ENCODE measurements at regions not wholly inside any gene's neighbourhood (a gene's known extent, or its start where the extent isn't known, plus 50 kb on each side); places are given as distances from the start of the nearest gene placed in this dataset.

DNA sequence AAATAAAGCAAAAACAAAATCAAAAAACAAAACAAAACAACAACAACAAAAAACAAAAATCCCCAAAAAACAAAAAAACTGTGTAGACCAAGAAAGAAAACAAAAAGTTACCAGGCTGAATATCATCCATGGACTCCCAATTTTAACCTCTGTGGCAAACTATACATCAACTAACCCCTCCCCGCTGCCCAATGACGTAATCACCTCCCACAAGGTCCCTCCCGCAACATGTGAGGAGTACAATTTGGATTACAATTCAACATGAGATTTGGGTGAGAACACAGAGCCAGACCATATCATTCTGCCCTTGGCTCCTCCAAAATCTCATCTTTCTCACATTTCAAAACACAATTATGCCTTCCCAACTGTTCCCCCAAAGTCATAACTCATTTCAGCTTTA lies 179.8 kb downstream of the DERA start:
- H3K9me3 ChIP-seq (ENCODE audit: insufficient read depth, low read depth), result no peaks in the 10 kb centered on the region
- no peaks in the 10 kb centered on the region for H3K27me3 ChIP-seq (ENCODE audit: insufficient read depth, low read depth)
- intact Hi-C loops (cut with micrococcal nuclease; ENCODE audit: unreplicated experiment), result no loop called here
- no peak overlapping the region for H2AFZ ChIP-seq
- H3K4me2 ChIP-seq, result no peak overlapping the region
- H3K79me2 ChIP-seq (ENCODE audit: low read depth), result no peaks in the 10 kb centered on the region
- no peaks in the 10 kb centered on the region for H3K36me3 ChIP-seq (ENCODE audit: low read depth)
- CTCF ChIA-PET, result no interaction called here
- TF ChIP-seq, protein P1, sequence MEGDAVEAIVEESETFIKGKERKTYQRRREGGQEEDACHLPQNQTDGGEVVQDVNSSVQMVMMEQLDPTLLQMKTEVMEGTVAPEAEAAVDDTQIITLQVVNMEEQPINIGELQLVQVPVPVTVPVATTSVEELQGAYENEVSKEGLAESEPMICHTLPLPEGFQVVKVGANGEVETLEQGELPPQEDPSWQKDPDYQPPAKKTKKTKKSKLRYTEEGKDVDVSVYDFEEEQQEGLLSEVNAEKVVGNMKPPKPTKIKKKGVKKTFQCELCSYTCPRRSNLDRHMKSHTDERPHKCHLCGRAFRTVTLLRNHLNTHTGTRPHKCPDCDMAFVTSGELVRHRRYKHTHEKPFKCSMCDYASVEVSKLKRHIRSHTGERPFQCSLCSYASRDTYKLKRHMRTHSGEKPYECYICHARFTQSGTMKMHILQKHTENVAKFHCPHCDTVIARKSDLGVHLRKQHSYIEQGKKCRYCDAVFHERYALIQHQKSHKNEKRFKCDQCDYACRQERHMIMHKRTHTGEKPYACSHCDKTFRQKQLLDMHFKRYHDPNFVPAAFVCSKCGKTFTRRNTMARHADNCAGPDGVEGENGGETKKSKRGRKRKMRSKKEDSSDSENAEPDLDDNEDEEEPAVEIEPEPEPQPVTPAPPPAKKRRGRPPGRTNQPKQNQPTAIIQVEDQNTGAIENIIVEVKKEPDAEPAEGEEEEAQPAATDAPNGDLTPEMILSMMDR (conservative IDR thresholded peaks at IDR 0.05), result no peak
- no peak for TF ChIP-seq EZH2 (IDR thresholded peaks at IDR 0.05; ENCODE audit: low read depth)
- no peak overlapping the region for H3K27ac ChIP-seq
- BruUV-seq (replicated peaks), result no TSS peak
- no peak overlapping the region for H3K4me3 ChIP-seq
- no peaks in the 10 kb centered on the region for H3F3A ChIP-seq (ENCODE audit: insufficient read depth, low read depth)
- POLR2A ChIA-PET (ENCODE audit: unreplicated experiment), result no interaction called here
- DNase-seq, result no peak
- H3K9me2 ChIP-seq (ENCODE audit: insufficient read depth), result no peaks in the 10 kb centered on the region
- no peaks in the 10 kb centered on the region for H4K20me1 ChIP-seq (ENCODE audit: insufficient read depth)
- H3K4me1 ChIP-seq (replicated peaks; ENCODE audit: insufficient read depth), result no peaks in the 10 kb centered on the region

- no TSS peak for BruUV-seq (replicated peaks)
- Histone ChIP-seq H3K27ac (no peak overlapping the region), H3K79me2 (ENCODE audit: low read depth) (no peaks in the 10 kb centered on the region), H3F3A (ENCODE audit: insufficient read depth, low read depth) (no peaks in the 10 kb centered on the region), H3K4me3 (no peak overlapping the region), H3K4me1 (replicated peaks; ENCODE audit: insufficient read depth) (no peaks in the 10 kb centered on the region), H3K4me2 (no peak overlapping the region), H4K20me1 (ENCODE audit: insufficient read depth) (no peaks in the 10 kb centered on the region), H3K9me2 (ENCODE audit: insufficient read depth) (no peaks in the 10 kb centered on the region), H3K9me3 (ENCODE audit: insufficient read depth, low read depth) (no peaks in the 10 kb centered on the region), H3K27me3 (ENCODE audit: insufficient read depth, low read depth) (no peaks in the 10 kb centered on the region), H2AFZ (no peak overlapping the region), H3K36me3 (ENCODE audit: low read depth) (no peaks in the 10 kb centered on the region)
- ChIA-PET CTCF (no interaction called here), POLR2A (ENCODE audit: unreplicated experiment) (no interaction called here)
- TF ChIP-seq, protein P1 (conservative IDR thresholded peaks at IDR 0.05), result no peak
- TF ChIP-seq EZH2 (IDR thresholded peaks at IDR 0.05; ENCODE audit: low read depth), result no peak
- DNase-seq, result no peak
- intact Hi-C loops (cut with micrococcal nuclease; ENCODE audit: unreplicated experiment), result no loop called here
These were observed 177.3 kb downstream of the DERA start for GRCh38 chr12:16088421-16088820.

Data from PC-9 (cell line).